AG04449 (cell line): ENCODE measurements at regions not wholly inside any gene's neighbourhood (a gene's known extent, or its start where the extent isn't known, plus 50 kb on each side); places are given as distances from the start of the nearest gene placed in this dataset.

Experiments
- CTCF ChIA-PET: fragments of 350-600 bp; formaldehyde crosslinking; extraction: SDS; loops from one replicate; lab custom pipeline; 2021; ENCODE audit warnings: antibody characterized with exemption; lab: Yijun Ruan, JAX
- POLR2A ChIA-PET: fragments of 400-600, 350-600 bp; formaldehyde crosslinking; extraction: SDS; loops from one replicate; lab custom pipeline; 2020; ENCODE audit warnings: antibody characterized with exemption, inconsistent platforms; lab: Yijun Ruan, JAX
- DNase-seq: peaks from one replicate; pipeline ENCODE4 v3.0.0-alpha.2; 2010; ENCODE audit warnings: low read depth, low spot score
- H3K4me3 ChIP-seq: 2 replicates; pipeline ENCODE4 v1.5.1; 2011; ENCODE audit warnings: low read depth, mild to moderate bottlenecking, control low read depth, low read length
- TF ChIP-seq, protein P1 (sequence below): IDR thresholded peaks from one replicate; pipeline ENCODE4 v1.5.1; 2011; ENCODE audit warnings: mild to moderate bottlenecking, moderate library complexity, low read length, control low read depth, inconsistent platforms; ENCODE audit not compliant: insufficient read depth; ENCODE audit errors: missing control alignments

DNA sequence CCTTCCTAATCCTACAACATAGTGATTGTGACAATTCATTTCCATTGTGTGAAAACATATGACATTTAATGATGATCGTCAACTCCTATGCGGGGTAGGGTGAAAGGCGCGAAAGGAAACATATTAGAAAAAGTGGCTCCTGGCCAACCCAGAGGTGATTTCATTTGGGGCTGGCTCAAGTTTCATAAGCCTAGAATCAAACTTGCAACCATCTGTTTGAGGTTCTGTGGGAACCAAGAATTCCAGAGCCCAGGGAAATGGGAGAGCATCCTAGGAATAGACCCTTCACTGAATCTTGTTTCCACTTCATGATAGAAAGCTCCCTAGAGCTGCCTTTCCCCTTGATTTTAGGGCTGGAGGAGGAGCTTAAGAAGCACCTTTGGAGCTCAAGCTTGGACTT lies 101.3 kb upstream of the EGFL6 start:
- POLR2A ChIA-PET, result no interaction called here
- TF ChIP-seq, protein P1, sequence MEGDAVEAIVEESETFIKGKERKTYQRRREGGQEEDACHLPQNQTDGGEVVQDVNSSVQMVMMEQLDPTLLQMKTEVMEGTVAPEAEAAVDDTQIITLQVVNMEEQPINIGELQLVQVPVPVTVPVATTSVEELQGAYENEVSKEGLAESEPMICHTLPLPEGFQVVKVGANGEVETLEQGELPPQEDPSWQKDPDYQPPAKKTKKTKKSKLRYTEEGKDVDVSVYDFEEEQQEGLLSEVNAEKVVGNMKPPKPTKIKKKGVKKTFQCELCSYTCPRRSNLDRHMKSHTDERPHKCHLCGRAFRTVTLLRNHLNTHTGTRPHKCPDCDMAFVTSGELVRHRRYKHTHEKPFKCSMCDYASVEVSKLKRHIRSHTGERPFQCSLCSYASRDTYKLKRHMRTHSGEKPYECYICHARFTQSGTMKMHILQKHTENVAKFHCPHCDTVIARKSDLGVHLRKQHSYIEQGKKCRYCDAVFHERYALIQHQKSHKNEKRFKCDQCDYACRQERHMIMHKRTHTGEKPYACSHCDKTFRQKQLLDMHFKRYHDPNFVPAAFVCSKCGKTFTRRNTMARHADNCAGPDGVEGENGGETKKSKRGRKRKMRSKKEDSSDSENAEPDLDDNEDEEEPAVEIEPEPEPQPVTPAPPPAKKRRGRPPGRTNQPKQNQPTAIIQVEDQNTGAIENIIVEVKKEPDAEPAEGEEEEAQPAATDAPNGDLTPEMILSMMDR, result no peak
- H3K4me3 ChIP-seq, result no peak overlapping the region
- CTCF ChIA-PET, result no interaction called here
- no peak for DNase-seq

- ChIA-PET CTCF (interaction anchor here (0.7 kb wide), 1 partner anchor 372 kb away, joined by 3 read pairs; no protein-coding TSS in a partner anchor), POLR2A (no interaction called here)
- TF ChIP-seq, protein P1, result no peak
Observed at GRCh38 chrX:13467243-13467642, 102.2 kb upstream of the EGFL6 start.

GRCh38 chrX:13464599-13465275 lies 104.7 kb upstream of the EGFL6 start:
- DNase-seq, result no peak
- ChIA-PET POLR2A (no interaction called here), CTCF (no interaction called here)
- no peak overlapping the region for H3K4me3 ChIP-seq
- TF ChIP-seq, protein P1, result no peak

More at GRCh38 chrX:13467243-13467642, 102.2 kb upstream of the EGFL6 start:
- H3K4me3 ChIP-seq, result no peak overlapping the region
- no peak for DNase-seq

DNA sequence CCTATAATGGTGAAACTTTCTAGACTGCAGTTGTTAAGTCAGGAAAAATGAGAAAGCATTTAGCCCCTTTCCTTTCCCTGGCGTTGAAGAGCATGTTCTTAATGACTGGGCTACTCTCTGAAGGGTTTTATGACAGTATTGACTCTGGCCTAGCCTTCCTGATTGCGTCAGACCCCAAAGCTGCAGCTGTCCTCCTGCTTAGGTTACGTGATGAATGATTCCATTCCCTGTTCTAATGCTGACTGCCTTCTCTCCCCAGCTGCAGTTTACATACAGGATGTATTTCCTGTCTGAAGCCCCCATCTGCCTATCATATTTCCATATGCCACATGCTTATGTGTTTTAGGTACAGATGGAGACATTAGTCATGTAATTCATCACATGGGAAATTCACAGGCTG lies 105.8 kb upstream of the EGFL6 start:
- no peak overlapping the region for H3K4me3 ChIP-seq
- ChIA-PET CTCF (no interaction called here), POLR2A (interaction anchor here (0.7 to 1.1 kb wide), 3 partner anchors 35 to 486 kb away, joined by 3 to 5 read pairs (median 3); no protein-coding TSS in a partner anchor)
- TF ChIP-seq, protein P1, result no peak
- DNase-seq, result peak; percentile 84

GRCh38 chrX:13452283-13452682 lies 117.1 kb upstream of the EGFL6 start:
- ChIA-PET POLR2A (no interaction called here), CTCF (interaction anchor here (1.2 kb wide), 1 partner anchor 11 kb away, joined by 3 read pairs; no protein-coding TSS in a partner anchor)
- TF ChIP-seq, protein P1, result no peak
- DNase-seq, result no peak
- no peak overlapping the region for H3K4me3 ChIP-seq

DNA sequence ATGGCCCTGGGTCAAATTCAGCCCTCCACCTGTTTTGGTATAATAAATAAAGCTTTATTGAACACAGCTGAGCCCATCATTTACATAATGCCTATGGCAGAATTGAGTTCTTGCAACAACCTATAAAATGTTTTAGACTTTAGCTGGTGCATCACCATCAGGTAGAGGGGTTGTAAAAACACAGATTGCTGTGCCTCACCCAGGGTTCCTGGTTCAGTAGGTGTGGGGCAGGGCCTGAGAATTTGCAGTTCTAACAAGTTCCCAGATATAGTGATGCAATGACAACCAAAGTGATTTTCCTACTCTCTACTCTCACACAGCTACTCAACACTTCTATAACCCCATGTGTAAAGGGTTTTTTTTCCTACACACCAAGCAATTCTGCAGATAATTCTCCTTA lies 120.0 kb upstream of the EGFL6 start:
- no peak for DNase-seq
- TF ChIP-seq, protein P1, result no peak
- ChIA-PET POLR2A (no interaction called here), CTCF (no interaction called here)
- no peak overlapping the region for H3K4me3 ChIP-seq
